ENCODE measurements at regions not wholly inside any gene's neighbourhood (a gene's known extent, or its start where the extent isn't known, plus 50 kb on each side); places are given as distances from the start of the nearest gene placed in this dataset.

GRCh38 chr15:97126553-97127233, 796.2 kb downstream of the NR2F2 start:
- no peak for TF ChIP-seq POLR2AphosphoS5 (IDR thresholded peaks at IDR 0.05; ENCODE audit: low read depth, low read length)

GRCh38 chr15:97129674-97130073, 799.2 kb downstream of the NR2F2 start:
- TF ChIP-seq SIN3A (IDR thresholded peaks at IDR 0.05; ENCODE audit: borderline replicate concordance, insufficient read depth, low read length): no peak
- TF ChIP-seq REST (IDR thresholded peaks at IDR 0.05; ENCODE audit: insufficient read depth in 1 of 2, low read depth in 2 of 2, low read length in 2 of 2): no peak
- no peak for TF ChIP-seq TAF1 (IDR thresholded peaks at IDR 0.05; ENCODE audit: borderline replicate concordance, insufficient read depth, low read length)
- TF ChIP-seq FOXP2 (optimal IDR thresholded peaks at IDR 0.05; ENCODE audit: borderline replicate concordance, extremely low read depth, extremely low read length, insufficient read depth): no peak
- no peak for TF ChIP-seq POLR2AphosphoS5 (IDR thresholded peaks at IDR 0.05; ENCODE audit: low read depth, low read length)

- TF ChIP-seq POLR2AphosphoS5 (IDR thresholded peaks at IDR 0.05; ENCODE audit: low read depth, low read length): no peak
- no peak for TF ChIP-seq REST (IDR thresholded peaks at IDR 0.05; ENCODE audit: insufficient read depth in 1 of 2, low read depth in 2 of 2, low read length in 2 of 2)
- TF ChIP-seq SIN3A (IDR thresholded peaks at IDR 0.05; ENCODE audit: borderline replicate concordance, insufficient read depth, low read length): no peak
- TF ChIP-seq FOXP2 (optimal IDR thresholded peaks at IDR 0.05; ENCODE audit: borderline replicate concordance, extremely low read depth, extremely low read length, insufficient read depth): no peak
- TF ChIP-seq TAF1 (IDR thresholded peaks at IDR 0.05; ENCODE audit: borderline replicate concordance, insufficient read depth, low read length): no peak
These were observed 809.7 kb downstream of the NR2F2 start for GRCh38 chr15:97140216-97140615.

GRCh38 chr15:97141360-97141759, 810.9 kb downstream of the NR2F2 start:
- TF ChIP-seq REST (IDR thresholded peaks at IDR 0.05; ENCODE audit: insufficient read depth in 1 of 2, low read depth in 2 of 2, low read length in 2 of 2): no peak
- TF ChIP-seq FOXP2 (optimal IDR thresholded peaks at IDR 0.05; ENCODE audit: borderline replicate concordance, extremely low read depth, extremely low read length, insufficient read depth): no peak
- no peak for TF ChIP-seq TAF1 (IDR thresholded peaks at IDR 0.05; ENCODE audit: borderline replicate concordance, insufficient read depth, low read length)
- no peak for TF ChIP-seq SIN3A (IDR thresholded peaks at IDR 0.05; ENCODE audit: borderline replicate concordance, insufficient read depth, low read length)
- no peak for TF ChIP-seq POLR2AphosphoS5 (IDR thresholded peaks at IDR 0.05; ENCODE audit: low read depth, low read length)

- TF ChIP-seq FOXP2 (optimal IDR thresholded peaks at IDR 0.05; ENCODE audit: borderline replicate concordance, extremely low read depth, extremely low read length, insufficient read depth) (no peak), SIN3A (IDR thresholded peaks at IDR 0.05; ENCODE audit: borderline replicate concordance, insufficient read depth, low read length) (no peak), REST (IDR thresholded peaks at IDR 0.05; ENCODE audit: insufficient read depth in 1 of 2, low read depth in 2 of 2, low read length in 2 of 2) (no peak)
These were observed 811.4 kb downstream of the NR2F2 start for GRCh38 chr15:97141871-97142270.

All from PFSK-1 (cell line).